AG09309 (cell line): ENCODE measurements at regions not wholly inside any gene's neighbourhood (a gene's known extent, or its start where the extent isn't known, plus 50 kb on each side); places are given as distances from the start of the nearest gene placed in this dataset.

Source experiments
- DNase-seq: peaks from one replicate; pipeline ENCODE4 v3.0.0-alpha.2; 2010; ENCODE audit warnings: low read depth
- H3K4me3 ChIP-seq: 2 replicates; pipeline ENCODE4 v1.5.1; 2011; ENCODE audit warnings: mild to moderate bottlenecking, low read depth, low read length, moderate library complexity; ENCODE audit not compliant: control insufficient read depth
- CTCF ChIP-seq: IDR thresholded peaks from 2 replicates; pipeline ENCODE4 v1.5.1; 2011; ENCODE audit warnings: mild to moderate bottlenecking, low read depth, low read length, inconsistent platforms; ENCODE audit not compliant: insufficient read depth, control insufficient read depth; ENCODE audit errors: missing control alignments

GRCh38 chr2:167504061-167504460, 615.8 kb downstream of the XIRP2 start:
- TF ChIP-seq CTCF = no peak
- DNase-seq = no peak

GRCh38 chr2:167501618-167502017, 613.3 kb downstream of the XIRP2 start:
- no peak for DNase-seq
- TF ChIP-seq CTCF = no peak
- no peak overlapping the region for H3K4me3 ChIP-seq

More at GRCh38 chr2:167504061-167504460, 615.8 kb downstream of the XIRP2 start:
- H3K4me3 ChIP-seq = no peak overlapping the region

GRCh38 chr2:167493862-167494261, 605.6 kb downstream of the XIRP2 start:
- H3K4me3 ChIP-seq = no peak overlapping the region
- no peak for TF ChIP-seq CTCF

GRCh38 chr2:167492486-167492885, 604.2 kb downstream of the XIRP2 start:
- no peak for DNase-seq
- no peak overlapping the region for H3K4me3 ChIP-seq
- TF ChIP-seq CTCF = no peak

More at GRCh38 chr2:167493862-167494261, 605.6 kb downstream of the XIRP2 start:
- no peak for DNase-seq

GRCh38 chr2:167491788-167492187, 603.5 kb downstream of the XIRP2 start:
- H3K4me3 ChIP-seq = no peak overlapping the region
- no peak for TF ChIP-seq CTCF

GRCh38 chr2:167490455-167490854, 602.2 kb downstream of the XIRP2 start:
- DNase-seq = no peak
- TF ChIP-seq CTCF = no peak
- no peak overlapping the region for H3K4me3 ChIP-seq

More at GRCh38 chr2:167491788-167492187, 603.5 kb downstream of the XIRP2 start:
- DNase-seq = no peak

- no peak for TF ChIP-seq CTCF
Measured at GRCh38 chr2:167489325-167489724, 601.0 kb downstream of the XIRP2 start.

More at GRCh38 chr2:167489325-167489724, 601.0 kb downstream of the XIRP2 start:
- H3K4me3 ChIP-seq = no peak overlapping the region
- no peak for DNase-seq
